ENCODE measurements at regions not wholly inside any gene's neighbourhood (a gene's known extent, or its start where the extent isn't known, plus 50 kb on each side); places are given as distances from the start of the nearest gene placed in this dataset.
"Not testable (repeated sequence)": the region's sequence is repeated elsewhere in the genome, so short reads cannot be mapped to it uniquely, and the experiment has no call there.

DNA sequence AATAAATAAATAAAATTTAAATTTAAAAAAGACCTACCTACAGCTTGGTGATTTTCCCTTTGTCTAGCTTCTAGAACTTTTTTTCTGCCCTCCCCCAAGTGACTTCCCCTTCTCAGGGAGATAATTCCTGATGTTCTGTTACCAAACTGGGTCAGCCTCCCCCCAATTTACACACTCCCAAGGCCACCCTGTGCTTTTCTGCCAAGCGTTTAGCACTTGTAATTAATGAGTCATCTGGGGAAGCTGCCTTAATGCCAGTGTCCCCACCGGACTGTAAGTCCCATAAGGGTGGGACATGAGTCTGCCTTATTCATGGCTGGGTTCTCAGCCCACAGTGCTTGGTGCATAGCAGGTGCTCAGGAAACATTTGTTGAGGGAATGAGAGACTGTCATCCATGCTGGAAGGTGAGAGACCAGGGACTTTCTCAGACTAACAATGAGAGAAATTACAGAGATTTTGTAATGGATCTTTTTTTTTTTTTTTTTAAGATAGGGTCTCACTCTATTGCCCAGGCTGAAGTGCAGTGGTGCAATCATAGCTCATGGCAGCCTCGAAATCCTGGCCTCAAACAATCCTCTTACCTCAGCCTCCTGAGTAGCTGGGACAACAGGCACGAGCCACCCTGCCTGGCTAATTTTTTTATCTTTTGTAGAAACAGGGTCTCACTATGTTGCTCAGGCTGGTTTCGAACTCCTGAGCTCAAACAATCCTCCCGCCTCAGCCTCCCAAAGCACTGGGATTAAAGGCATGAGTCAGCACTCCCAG lies 106.8 kb downstream of the PHETA1 start:
- TF ChIP-seq EP300 (IDR thresholded peaks at IDR 0.05) (no peak), POLR2AphosphoS5 (IDR thresholded peaks at IDR 0.05) (no peak), POLR2A (IDR thresholded peaks at IDR 0.05) (no peak)
- TF ChIP-seq, protein P1, sequence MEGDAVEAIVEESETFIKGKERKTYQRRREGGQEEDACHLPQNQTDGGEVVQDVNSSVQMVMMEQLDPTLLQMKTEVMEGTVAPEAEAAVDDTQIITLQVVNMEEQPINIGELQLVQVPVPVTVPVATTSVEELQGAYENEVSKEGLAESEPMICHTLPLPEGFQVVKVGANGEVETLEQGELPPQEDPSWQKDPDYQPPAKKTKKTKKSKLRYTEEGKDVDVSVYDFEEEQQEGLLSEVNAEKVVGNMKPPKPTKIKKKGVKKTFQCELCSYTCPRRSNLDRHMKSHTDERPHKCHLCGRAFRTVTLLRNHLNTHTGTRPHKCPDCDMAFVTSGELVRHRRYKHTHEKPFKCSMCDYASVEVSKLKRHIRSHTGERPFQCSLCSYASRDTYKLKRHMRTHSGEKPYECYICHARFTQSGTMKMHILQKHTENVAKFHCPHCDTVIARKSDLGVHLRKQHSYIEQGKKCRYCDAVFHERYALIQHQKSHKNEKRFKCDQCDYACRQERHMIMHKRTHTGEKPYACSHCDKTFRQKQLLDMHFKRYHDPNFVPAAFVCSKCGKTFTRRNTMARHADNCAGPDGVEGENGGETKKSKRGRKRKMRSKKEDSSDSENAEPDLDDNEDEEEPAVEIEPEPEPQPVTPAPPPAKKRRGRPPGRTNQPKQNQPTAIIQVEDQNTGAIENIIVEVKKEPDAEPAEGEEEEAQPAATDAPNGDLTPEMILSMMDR (IDR thresholded peaks at IDR 0.05): no peak
- Histone ChIP-seq H3K27ac (no peak overlapping the region), H3K4me1 (no peaks in the 10 kb centered on the region), H3K4me3 (no peak overlapping the region), H3K9me3 (no peaks in the 10 kb centered on the region), H3K27me3 (no peaks in the 10 kb centered on the region), H3K36me3 (no peaks in the 10 kb centered on the region)
- ATAC-seq (ENCODE audit: low FRiP score in 2 of 2) (no peak), DNase-seq (no peak)
- 64% methylated on average over 6 of the region's 6 CpGs for WGBS, 2 donors

DNA sequence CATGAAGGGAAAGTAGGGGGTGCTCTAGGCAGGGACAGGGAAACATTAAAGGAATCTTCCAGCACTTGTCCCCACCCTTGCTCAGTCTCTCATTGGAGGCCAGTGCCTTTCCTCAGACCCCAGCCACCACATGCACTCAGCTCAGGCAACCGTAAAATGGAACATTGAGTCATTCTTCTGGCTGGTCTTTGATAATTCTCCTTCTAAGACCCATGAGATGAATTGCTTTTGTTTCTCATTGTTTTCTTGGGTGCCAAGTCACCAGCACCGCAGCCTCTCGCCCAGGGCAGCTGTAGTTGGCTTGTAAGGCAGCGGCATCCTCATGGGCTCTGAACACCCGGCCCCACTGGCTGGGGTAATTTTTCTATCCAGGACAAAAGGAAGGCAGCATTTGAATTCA lies 108.2 kb downstream of the PHETA1 start:
- H3K36me3 ChIP-seq: no peaks in the 10 kb centered on the region
- ATAC-seq (ENCODE audit: low FRiP score in 2 of 2) (no peak), DNase-seq (no peak)
- H3K4me3 ChIP-seq: no peak overlapping the region
- H3K4me1 ChIP-seq: no peaks in the 10 kb centered on the region
- TF ChIP-seq, protein P1 (IDR thresholded peaks at IDR 0.05): no peak
- TF ChIP-seq POLR2AphosphoS5 (IDR thresholded peaks at IDR 0.05) (no peak), EP300 (IDR thresholded peaks at IDR 0.05) (no peak), POLR2A (IDR thresholded peaks at IDR 0.05) (no peak)
- H3K9me3 ChIP-seq: no peaks in the 10 kb centered on the region
- H3K27ac ChIP-seq: no peak overlapping the region
- WGBS, 2 donors: 81 to 91% methylated on average over 5 of the region's 5 CpGs
- H3K27me3 ChIP-seq: no peaks in the 10 kb centered on the region

DNA sequence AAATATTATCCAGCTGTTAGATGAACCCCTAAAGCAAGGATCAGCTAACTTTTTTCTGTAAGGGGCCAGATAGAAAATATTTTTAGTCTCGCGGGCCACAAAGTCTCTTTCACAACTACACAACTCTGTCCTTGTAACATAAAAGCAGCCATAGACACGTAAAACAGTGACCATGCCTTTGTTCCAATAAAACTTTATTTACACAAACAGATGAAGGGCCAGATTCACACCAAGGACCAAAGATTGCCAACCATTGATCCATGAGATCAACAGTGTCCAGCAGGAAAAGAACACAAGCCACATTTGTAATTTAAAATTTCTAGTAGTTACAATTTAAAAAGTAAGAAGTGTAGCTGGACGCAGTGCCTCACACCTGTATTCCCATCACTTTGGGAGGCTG lies 109.7 kb downstream of the PHETA1 start:
- H3K36me3 ChIP-seq: no peaks in the 10 kb centered on the region
- TF ChIP-seq POLR2A (IDR thresholded peaks at IDR 0.05) (no peak), POLR2AphosphoS5 (IDR thresholded peaks at IDR 0.05) (no peak), EP300 (IDR thresholded peaks at IDR 0.05) (no peak)
- TF ChIP-seq, protein P1 (IDR thresholded peaks at IDR 0.05): no peak
- WGBS, 2 donors: 88 to 95% methylated on average over 4 of the region's 4 CpGs
- DNase-seq: no peak
- no peak overlapping the region for H3K27ac ChIP-seq
- no peaks in the 10 kb centered on the region for H3K9me3 ChIP-seq
- no peak overlapping the region for H3K4me3 ChIP-seq
- no peak for ATAC-seq (ENCODE audit: low FRiP score in 2 of 2)
- no peaks in the 10 kb centered on the region for H3K4me1 ChIP-seq
- no peaks in the 10 kb centered on the region for H3K27me3 ChIP-seq

DNA sequence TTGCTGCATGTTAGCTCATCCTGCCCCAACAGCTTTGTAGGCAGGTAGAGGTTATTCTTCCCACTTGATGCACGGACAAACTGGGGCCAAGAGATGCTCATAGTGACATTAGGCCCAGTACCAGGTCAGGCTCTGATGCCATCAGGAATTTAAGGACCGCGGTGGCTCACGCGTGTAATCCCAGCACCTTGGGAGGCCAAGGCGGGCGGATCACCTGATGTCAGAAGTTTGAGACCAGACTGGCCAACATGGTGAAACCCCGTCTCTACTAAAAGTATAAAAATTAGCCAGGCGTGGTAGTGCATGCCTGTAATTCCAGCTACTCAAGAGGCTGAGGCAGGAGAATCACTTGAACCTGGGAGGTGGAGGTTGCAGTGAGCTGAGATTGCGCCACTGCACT lies 110.8 kb downstream of the PHETA1 start:
- H3K27me3 ChIP-seq; H3K36me3 ChIP-seq; H3K9me3 ChIP-seq; ATAC-seq (ENCODE audit: low FRiP score in 2 of 2); DNase-seq; H3K27ac ChIP-seq; H3K4me1 ChIP-seq; H3K4me3 ChIP-seq: not testable (repeated sequence)
- 80 to 83% methylated on average over 10 of the region's 10 CpGs for WGBS, 2 donors

DNA sequence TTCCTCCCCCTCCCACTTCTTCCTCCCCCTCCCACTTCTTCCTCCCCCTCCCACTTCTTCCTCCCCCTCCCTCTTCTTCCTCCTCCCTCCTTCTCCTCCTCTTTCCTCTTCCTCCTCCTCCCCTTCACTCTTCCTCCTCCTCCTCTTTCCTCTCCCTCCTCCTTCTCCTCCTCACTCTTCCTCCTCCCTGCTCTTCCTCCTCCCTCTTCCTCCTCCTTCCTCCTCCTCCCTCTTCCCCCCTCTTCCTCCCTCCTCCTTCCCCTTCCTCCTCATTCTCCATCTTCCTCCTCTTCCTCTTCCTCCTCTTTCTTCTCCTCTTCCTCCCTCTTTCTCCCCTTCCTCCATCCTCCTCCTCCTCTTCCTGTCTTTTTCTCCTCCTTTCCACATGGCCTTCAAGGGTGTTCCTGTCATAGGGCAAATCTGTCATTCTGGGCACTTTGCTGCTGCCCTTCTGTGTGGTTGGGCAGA lies 111.4 kb downstream of the PHETA1 start:
- no peak for DNase-seq
- no peak for ATAC-seq (ENCODE audit: low FRiP score in 2 of 2)
- no peaks in the 10 kb centered on the region for H3K4me1 ChIP-seq
- H3K9me3 ChIP-seq: no peaks in the 10 kb centered on the region
- H3K27ac ChIP-seq: no peak overlapping the region
- H3K27me3 ChIP-seq: no peaks in the 10 kb centered on the region
- no peaks in the 10 kb centered on the region for H3K36me3 ChIP-seq
- TF ChIP-seq POLR2A (IDR thresholded peaks at IDR 0.05) (no peak), POLR2AphosphoS5 (IDR thresholded peaks at IDR 0.05) (no peak), EP300 (IDR thresholded peaks at IDR 0.05) (no peak)
- TF ChIP-seq, protein P1 (IDR thresholded peaks at IDR 0.05): no peak
- no peak overlapping the region for H3K4me3 ChIP-seq
